ENCODE measurements at regions not wholly inside any gene's neighbourhood (a gene's known extent, or its start where the extent isn't known, plus 50 kb on each side); places are given as distances from the start of the nearest gene placed in this dataset.

DNA sequence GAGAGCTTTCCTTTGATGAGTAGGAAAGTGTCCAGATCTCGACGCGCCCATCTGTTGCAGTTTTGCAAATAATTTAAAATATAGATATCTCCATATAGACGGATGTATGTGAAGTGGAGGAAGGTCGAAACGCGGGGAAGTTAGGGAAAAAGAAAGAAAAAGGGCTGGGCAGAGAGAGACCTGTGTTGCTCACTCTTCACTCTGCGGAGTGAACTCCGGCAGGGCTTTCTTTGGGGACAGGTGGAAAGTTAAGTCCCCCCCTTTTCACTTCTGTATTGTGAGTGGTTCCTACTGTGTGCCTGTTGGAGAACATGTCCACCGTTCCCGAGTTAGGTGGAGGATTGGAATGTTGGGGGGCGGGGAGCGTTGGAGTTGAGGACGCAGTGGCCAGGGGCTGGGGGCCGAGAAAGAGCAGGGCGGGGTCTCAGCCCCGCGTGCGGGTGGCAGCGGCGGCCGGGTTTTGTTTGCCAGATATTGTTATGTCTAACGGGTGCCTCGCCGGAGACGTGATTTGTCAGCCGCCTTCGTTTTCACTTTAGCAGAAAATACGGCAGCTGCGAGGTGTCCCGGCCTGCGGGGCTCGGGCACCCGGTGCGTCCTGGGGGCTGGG lies 145.1 kb upstream of the ZNF536 start:
- no peak for TF ChIP-seq ELK1 (IDR thresholded peaks at IDR 0.05; ENCODE audit: low read depth, low read length)
- TF ChIP-seq MYC (IDR thresholded peaks at IDR 0.05; ENCODE audit: borderline replicate concordance, low read length), result no peak
- no peak for TF ChIP-seq POLR2A (IDR thresholded peaks at IDR 0.05; ENCODE audit: low read length)
- TF ChIP-seq, protein P1, sequence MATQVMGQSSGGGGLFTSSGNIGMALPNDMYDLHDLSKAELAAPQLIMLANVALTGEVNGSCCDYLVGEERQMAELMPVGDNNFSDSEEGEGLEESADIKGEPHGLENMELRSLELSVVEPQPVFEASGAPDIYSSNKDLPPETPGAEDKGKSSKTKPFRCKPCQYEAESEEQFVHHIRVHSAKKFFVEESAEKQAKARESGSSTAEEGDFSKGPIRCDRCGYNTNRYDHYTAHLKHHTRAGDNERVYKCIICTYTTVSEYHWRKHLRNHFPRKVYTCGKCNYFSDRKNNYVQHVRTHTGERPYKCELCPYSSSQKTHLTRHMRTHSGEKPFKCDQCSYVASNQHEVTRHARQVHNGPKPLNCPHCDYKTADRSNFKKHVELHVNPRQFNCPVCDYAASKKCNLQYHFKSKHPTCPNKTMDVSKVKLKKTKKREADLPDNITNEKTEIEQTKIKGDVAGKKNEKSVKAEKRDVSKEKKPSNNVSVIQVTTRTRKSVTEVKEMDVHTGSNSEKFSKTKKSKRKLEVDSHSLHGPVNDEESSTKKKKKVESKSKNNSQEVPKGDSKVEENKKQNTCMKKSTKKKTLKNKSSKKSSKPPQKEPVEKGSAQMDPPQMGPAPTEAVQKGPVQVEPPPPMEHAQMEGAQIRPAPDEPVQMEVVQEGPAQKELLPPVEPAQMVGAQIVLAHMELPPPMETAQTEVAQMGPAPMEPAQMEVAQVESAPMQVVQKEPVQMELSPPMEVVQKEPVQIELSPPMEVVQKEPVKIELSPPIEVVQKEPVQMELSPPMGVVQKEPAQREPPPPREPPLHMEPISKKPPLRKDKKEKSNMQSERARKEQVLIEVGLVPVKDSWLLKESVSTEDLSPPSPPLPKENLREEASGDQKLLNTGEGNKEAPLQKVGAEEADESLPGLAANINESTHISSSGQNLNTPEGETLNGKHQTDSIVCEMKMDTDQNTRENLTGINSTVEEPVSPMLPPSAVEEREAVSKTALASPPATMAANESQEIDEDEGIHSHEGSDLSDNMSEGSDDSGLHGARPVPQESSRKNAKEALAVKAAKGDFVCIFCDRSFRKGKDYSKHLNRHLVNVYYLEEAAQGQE (IDR thresholded peaks at IDR 0.05), result no peak
- TF ChIP-seq, protein P2, sequence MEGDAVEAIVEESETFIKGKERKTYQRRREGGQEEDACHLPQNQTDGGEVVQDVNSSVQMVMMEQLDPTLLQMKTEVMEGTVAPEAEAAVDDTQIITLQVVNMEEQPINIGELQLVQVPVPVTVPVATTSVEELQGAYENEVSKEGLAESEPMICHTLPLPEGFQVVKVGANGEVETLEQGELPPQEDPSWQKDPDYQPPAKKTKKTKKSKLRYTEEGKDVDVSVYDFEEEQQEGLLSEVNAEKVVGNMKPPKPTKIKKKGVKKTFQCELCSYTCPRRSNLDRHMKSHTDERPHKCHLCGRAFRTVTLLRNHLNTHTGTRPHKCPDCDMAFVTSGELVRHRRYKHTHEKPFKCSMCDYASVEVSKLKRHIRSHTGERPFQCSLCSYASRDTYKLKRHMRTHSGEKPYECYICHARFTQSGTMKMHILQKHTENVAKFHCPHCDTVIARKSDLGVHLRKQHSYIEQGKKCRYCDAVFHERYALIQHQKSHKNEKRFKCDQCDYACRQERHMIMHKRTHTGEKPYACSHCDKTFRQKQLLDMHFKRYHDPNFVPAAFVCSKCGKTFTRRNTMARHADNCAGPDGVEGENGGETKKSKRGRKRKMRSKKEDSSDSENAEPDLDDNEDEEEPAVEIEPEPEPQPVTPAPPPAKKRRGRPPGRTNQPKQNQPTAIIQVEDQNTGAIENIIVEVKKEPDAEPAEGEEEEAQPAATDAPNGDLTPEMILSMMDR (IDR thresholded peaks at IDR 0.05), result no peak
- TF ChIP-seq KDM5A (IDR thresholded peaks at IDR 0.05), result no peak
- TF ChIP-seq RFX5 (IDR thresholded peaks at IDR 0.05), result no peak

All from A549 (cell line).